ENCODE measurements at regions not wholly inside any gene's neighbourhood (a gene's known extent, or its start where the extent isn't known, plus 50 kb on each side); places are given as distances from the start of the nearest gene placed in this dataset.

DNA sequence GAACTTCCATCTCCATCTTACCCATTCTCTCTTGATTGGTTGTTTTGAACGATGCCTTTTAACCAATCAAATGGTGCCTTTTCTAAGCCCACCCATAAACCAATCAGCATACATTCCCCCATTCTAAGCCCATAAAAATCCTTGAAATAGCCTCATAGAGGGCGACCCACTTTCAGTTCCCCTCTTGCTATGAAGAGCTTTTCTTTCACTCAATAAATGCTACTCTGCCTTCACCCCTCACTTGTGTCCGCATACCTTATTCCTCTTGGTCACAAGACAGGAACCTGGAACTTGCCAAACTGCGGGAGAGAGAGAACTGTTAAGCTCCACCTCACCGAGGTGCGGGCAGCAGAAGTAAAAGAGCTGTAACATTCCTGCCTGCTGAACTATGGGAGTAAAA lies 1602.0 kb upstream of the LRRTM3 start:
- Histone ChIP-seq H3K36me3 (ENCODE audit: control insufficient read depth in 2 of 2, insufficient read depth in 1 of 2, low read length in 2 of 2) (no peaks in the 10 kb centered on the region), H3K4me3 (ENCODE audit: low read depth, low read length) (no peak overlapping the region), H3K9me3 (ENCODE audit: control insufficient read depth, insufficient read depth, low read depth, low read length) (no peaks in the 10 kb centered on the region), H3K4me1 (ENCODE audit: control insufficient read depth, insufficient read depth, low read length) (no peaks in the 10 kb centered on the region), H3K27ac (ENCODE audit: extremely low read depth, low read depth, low read length) (no peak overlapping the region)
- ChIA-PET CTCF (no interaction called here), POLR2A (no interaction called here)
- no peak for TF ChIP-seq ZNF660 (tag by site-specific recombination; IDR thresholded peaks at IDR 0.05)
- no peak for TF ChIP-seq ZNF558 (tag by site-specific recombination; IDR thresholded peaks at IDR 0.05)
- TF ChIP-seq, protein P1, sequence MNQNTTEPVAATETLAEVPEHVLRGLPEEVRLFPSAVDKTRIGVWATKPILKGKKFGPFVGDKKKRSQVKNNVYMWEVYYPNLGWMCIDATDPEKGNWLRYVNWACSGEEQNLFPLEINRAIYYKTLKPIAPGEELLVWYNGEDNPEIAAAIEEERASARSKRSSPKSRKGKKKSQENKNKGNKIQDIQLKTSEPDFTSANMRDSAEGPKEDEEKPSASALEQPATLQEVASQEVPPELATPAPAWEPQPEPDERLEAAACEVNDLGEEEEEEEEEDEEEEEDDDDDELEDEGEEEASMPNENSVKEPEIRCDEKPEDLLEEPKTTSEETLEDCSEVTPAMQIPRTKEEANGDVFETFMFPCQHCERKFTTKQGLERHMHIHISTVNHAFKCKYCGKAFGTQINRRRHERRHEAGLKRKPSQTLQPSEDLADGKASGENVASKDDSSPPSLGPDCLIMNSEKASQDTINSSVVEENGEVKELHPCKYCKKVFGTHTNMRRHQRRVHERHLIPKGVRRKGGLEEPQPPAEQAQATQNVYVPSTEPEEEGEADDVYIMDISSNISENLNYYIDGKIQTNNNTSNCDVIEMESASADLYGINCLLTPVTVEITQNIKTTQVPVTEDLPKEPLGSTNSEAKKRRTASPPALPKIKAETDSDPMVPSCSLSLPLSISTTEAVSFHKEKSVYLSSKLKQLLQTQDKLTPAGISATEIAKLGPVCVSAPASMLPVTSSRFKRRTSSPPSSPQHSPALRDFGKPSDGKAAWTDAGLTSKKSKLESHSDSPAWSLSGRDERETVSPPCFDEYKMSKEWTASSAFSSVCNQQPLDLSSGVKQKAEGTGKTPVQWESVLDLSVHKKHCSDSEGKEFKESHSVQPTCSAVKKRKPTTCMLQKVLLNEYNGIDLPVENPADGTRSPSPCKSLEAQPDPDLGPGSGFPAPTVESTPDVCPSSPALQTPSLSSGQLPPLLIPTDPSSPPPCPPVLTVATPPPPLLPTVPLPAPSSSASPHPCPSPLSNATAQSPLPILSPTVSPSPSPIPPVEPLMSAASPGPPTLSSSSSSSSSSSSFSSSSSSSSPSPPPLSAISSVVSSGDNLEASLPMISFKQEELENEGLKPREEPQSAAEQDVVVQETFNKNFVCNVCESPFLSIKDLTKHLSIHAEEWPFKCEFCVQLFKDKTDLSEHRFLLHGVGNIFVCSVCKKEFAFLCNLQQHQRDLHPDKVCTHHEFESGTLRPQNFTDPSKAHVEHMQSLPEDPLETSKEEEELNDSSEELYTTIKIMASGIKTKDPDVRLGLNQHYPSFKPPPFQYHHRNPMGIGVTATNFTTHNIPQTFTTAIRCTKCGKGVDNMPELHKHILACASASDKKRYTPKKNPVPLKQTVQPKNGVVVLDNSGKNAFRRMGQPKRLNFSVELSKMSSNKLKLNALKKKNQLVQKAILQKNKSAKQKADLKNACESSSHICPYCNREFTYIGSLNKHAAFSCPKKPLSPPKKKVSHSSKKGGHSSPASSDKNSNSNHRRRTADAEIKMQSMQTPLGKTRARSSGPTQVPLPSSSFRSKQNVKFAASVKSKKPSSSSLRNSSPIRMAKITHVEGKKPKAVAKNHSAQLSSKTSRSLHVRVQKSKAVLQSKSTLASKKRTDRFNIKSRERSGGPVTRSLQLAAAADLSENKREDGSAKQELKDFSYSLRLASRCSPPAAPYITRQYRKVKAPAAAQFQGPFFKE (tag by site-specific recombination; IDR thresholded peaks at IDR 0.05; ENCODE audit: borderline replicate concordance): no peak
- TF ChIP-seq ZNF391 (tag by site-specific recombination; IDR thresholded peaks at IDR 0.05; ENCODE audit: borderline replicate concordance, low read depth): no peak
- TF ChIP-seq, protein P2, sequence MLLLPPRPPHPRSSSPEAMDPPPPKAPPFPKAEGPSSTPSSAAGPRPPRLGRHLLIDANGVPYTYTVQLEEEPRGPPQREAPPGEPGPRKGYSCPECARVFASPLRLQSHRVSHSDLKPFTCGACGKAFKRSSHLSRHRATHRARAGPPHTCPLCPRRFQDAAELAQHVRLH (tag by site-specific recombination; IDR thresholded peaks at IDR 0.05): no peak
- TF ChIP-seq ZNF366 (tag by site-specific recombination; conservative IDR thresholded peaks at IDR 0.05): no peak
- no peak for TF ChIP-seq ZNF785 (tag by site-specific recombination; IDR thresholded peaks at IDR 0.05)
- TF ChIP-seq, protein P3, sequence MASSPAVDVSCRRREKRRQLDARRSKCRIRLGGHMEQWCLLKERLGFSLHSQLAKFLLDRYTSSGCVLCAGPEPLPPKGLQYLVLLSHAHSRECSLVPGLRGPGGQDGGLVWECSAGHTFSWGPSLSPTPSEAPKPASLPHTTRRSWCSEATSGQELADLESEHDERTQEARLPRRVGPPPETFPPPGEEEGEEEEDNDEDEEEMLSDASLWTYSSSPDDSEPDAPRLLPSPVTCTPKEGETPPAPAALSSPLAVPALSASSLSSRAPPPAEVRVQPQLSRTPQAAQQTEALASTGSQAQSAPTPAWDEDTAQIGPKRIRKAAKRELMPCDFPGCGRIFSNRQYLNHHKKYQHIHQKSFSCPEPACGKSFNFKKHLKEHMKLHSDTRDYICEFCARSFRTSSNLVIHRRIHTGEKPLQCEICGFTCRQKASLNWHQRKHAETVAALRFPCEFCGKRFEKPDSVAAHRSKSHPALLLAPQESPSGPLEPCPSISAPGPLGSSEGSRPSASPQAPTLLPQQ (tag by site-specific recombination; IDR thresholded peaks at IDR 0.05): no peak
- TF ChIP-seq ZBTB20 (tag by site-specific recombination; IDR thresholded peaks at IDR 0.05): no peak
- TF ChIP-seq ZNF560 (tag by site-specific recombination; IDR thresholded peaks at IDR 0.05; ENCODE audit: borderline replicate concordance): no peak
- no peak for TF ChIP-seq ZNF707 (tag by site-specific recombination; IDR thresholded peaks at IDR 0.05)
- no peak for TF ChIP-seq FEZF1 (tag by site-specific recombination; IDR thresholded peaks at IDR 0.05)
- no peak for TF ChIP-seq SALL2 (tag by site-specific recombination; IDR thresholded peaks at IDR 0.05; ENCODE audit: borderline replicate concordance)
- TF ChIP-seq ZNF133 (tag by site-specific recombination; IDR thresholded peaks at IDR 0.05): no peak
- no peak for TF ChIP-seq ZNF747 (tag by site-specific recombination; IDR thresholded peaks at IDR 0.05)

DNA sequence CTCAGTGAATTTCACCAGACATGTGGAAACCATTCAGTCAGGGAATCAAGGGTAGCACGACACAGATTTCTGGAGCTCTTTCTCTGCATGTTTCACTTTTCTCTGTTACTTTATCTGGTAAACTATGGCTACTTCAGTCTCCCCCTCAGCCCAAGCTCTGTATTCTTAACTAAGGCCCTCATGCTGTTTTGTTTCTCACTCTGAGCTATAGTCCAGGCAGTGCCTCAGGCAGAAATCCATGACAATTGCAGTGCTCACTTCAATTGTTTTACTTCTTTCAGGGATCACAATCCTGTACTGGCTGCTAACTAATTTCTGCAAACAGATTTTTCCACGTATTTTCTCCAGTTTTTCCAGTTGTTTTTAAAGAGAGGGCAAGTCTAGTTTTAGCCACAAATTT lies 1599.9 kb upstream of the LRRTM3 start:
- Histone ChIP-seq H3K9me3 (ENCODE audit: control insufficient read depth, insufficient read depth, low read depth, low read length) (no peaks in the 10 kb centered on the region), H3K36me3 (ENCODE audit: control insufficient read depth in 2 of 2, insufficient read depth in 1 of 2, low read length in 2 of 2) (no peaks in the 10 kb centered on the region), H3K27ac (ENCODE audit: extremely low read depth, low read depth, low read length) (no peak overlapping the region), H3K4me3 (ENCODE audit: low read depth, low read length) (no peak overlapping the region), H3K4me1 (ENCODE audit: control insufficient read depth, insufficient read depth, low read length) (no peaks in the 10 kb centered on the region)
- POLR2A ChIA-PET: no interaction called here
- CTCF ChIA-PET: no interaction called here
- no peak for TF ChIP-seq ZNF529 (tag by site-specific recombination; IDR thresholded peaks at IDR 0.05; ENCODE audit: insufficient replicate concordance)
- TF ChIP-seq, protein P4, sequence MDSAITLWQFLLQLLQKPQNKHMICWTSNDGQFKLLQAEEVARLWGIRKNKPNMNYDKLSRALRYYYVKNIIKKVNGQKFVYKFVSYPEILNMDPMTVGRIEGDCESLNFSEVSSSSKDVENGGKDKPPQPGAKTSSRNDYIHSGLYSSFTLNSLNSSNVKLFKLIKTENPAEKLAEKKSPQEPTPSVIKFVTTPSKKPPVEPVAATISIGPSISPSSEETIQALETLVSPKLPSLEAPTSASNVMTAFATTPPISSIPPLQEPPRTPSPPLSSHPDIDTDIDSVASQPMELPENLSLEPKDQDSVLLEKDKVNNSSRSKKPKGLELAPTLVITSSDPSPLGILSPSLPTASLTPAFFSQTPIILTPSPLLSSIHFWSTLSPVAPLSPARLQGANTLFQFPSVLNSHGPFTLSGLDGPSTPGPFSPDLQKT (IDR thresholded peaks at IDR 0.05; ENCODE audit: borderline replicate concordance, low read depth, low read length): no peak
- TF ChIP-seq ZNF600 (tag by site-specific recombination; IDR thresholded peaks at IDR 0.05): no peak
- no peak for TF ChIP-seq GFI1B (tag by site-specific recombination; IDR thresholded peaks at IDR 0.05)
- TF ChIP-seq ZNF561 (tag by site-specific recombination; IDR thresholded peaks at IDR 0.05; ENCODE audit: borderline replicate concordance): no peak
- TF ChIP-seq PRDM1 (tag by site-specific recombination; IDR thresholded peaks at IDR 0.05): no peak
- no peak for TF ChIP-seq ZNF571 (tag by site-specific recombination; IDR thresholded peaks at IDR 0.05)
- no peak for TF ChIP-seq ZNF404 (tag by site-specific recombination; IDR thresholded peaks at IDR 0.05)
- TF ChIP-seq, protein P5, sequence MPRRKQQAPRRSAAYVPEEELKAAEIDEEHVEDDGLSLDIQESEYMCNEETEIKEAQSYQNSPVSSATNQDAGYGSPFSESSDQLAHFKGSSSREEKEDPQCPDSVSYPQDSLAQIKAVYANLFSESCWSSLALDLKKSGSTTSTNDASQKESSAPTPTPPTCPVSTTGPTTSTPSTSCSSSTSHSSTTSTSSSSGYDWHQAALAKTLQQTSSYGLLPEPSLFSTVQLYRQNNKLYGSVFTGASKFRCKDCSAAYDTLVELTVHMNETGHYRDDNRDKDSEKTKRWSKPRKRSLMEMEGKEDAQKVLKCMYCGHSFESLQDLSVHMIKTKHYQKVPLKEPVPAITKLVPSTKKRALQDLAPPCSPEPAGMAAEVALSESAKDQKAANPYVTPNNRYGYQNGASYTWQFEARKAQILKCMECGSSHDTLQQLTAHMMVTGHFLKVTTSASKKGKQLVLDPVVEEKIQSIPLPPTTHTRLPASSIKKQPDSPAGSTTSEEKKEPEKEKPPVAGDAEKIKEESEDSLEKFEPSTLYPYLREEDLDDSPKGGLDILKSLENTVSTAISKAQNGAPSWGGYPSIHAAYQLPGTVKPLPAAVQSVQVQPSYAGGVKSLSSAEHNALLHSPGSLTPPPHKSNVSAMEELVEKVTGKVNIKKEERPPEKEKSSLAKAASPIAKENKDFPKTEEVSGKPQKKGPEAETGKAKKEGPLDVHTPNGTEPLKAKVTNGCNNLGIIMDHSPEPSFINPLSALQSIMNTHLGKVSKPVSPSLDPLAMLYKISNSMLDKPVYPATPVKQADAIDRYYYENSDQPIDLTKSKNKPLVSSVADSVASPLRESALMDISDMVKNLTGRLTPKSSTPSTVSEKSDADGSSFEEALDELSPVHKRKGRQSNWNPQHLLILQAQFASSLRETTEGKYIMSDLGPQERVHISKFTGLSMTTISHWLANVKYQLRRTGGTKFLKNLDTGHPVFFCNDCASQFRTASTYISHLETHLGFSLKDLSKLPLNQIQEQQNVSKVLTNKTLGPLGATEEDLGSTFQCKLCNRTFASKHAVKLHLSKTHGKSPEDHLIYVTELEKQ (tag by site-specific recombination; IDR thresholded peaks at IDR 0.05; ENCODE audit: borderline replicate concordance): no peak
- no peak for TF ChIP-seq ZNF510 (tag by site-specific recombination; IDR thresholded peaks at IDR 0.05; ENCODE audit: insufficient replicate concordance)
